ENCODE measurements at regions not wholly inside any gene's neighbourhood (a gene's known extent, or its start where the extent isn't known, plus 50 kb on each side); places are given as distances from the start of the nearest gene placed in this dataset.

- no peak for TF ChIP-seq CTCF (conservative IDR thresholded peaks at IDR 0.05)
- H3K4me1 Mint-ChIP-seq: peaks cover 6% of the 10 kb centered on the region
- peaks cover 5% of the 10 kb centered on the region for H3K9me3 Mint-ChIP-seq
- Histone ChIP-seq H3K9me3 (ENCODE audit: control insufficient read depth, low read length) (peaks cover 6% of the 10 kb centered on the region), H3K4me1 (ENCODE audit: control insufficient read depth, insufficient read depth, low read length) (no peaks in the 10 kb centered on the region), H3K9ac (ENCODE audit: extremely low read depth, low read length, poor library complexity, severe bottlenecking) (no peak overlapping the region), H3K27ac (ENCODE audit: low read depth, low read length) (no peak overlapping the region), H3K4me3 (ENCODE audit: low read length) (no peak overlapping the region), H3K27me3 (ENCODE audit: control insufficient read depth, insufficient read depth, low read length, poor library complexity, severe bottlenecking) (no peaks in the 10 kb centered on the region), H3K36me3 (ENCODE audit: control insufficient read depth, insufficient read depth, low read length) (no peaks in the 10 kb centered on the region)
- H3K4me3 Mint-ChIP-seq: no peak overlapping the region
- WGBS, 2 experiments (ENCODE audit: insufficient coverage in 1 of 2, insufficient read length in 1 of 2): no CpG with 5 or more reads among the region's 1 CpG
- H3K27ac Mint-ChIP-seq: no peak overlapping the region
- no peaks in the 10 kb centered on the region for H3K36me3 Mint-ChIP-seq (ENCODE audit: low read depth)
- DNase-seq: no peak
- no peaks in the 10 kb centered on the region for H3K27me3 Mint-ChIP-seq (ENCODE audit: insufficient read depth)
Observed at GRCh38 chr3:36013425-36013824, 366.9 kb upstream of the STAC start.

- H3K9ac ChIP-seq (ENCODE audit: extremely low read depth, low read length, poor library complexity, severe bottlenecking): no peak overlapping the region
- H3K4me1 ChIP-seq (ENCODE audit: control insufficient read depth, insufficient read depth, low read length): no peaks in the 10 kb centered on the region
- H3K27ac Mint-ChIP-seq: no peak overlapping the region
- H3K27me3 ChIP-seq (ENCODE audit: control insufficient read depth, insufficient read depth, low read length, poor library complexity, severe bottlenecking): no peaks in the 10 kb centered on the region
- H3K4me3 Mint-ChIP-seq: no peak overlapping the region
- no peaks in the 10 kb centered on the region for H3K9me3 Mint-ChIP-seq
- no peaks in the 10 kb centered on the region for H3K36me3 Mint-ChIP-seq (ENCODE audit: low read depth)
- H3K4me1 Mint-ChIP-seq: no peaks in the 10 kb centered on the region
- no peaks in the 10 kb centered on the region for H3K9me3 ChIP-seq (ENCODE audit: control insufficient read depth, low read length)
- H3K4me3 ChIP-seq (ENCODE audit: low read length): no peak overlapping the region
- DNase-seq: no peak
- no peak for TF ChIP-seq CTCF (conservative IDR thresholded peaks at IDR 0.05)
- H3K27me3 Mint-ChIP-seq (ENCODE audit: insufficient read depth): peaks cover 1% of the 10 kb centered on the region
- WGBS, 2 experiments (ENCODE audit: insufficient coverage in 1 of 2, insufficient read length in 1 of 2): 92% methylated on average over 2 of the region's 3 CpGs; no CpG with 5 or more reads in 1 of the 2 experiments
- no peak overlapping the region for H3K27ac ChIP-seq (ENCODE audit: low read depth, low read length)
- H3K36me3 ChIP-seq (ENCODE audit: control insufficient read depth, insufficient read depth, low read length): no peaks in the 10 kb centered on the region
Observed at GRCh38 chr3:36025232-36025631, 355.1 kb upstream of the STAC start.

- no peak for TF ChIP-seq CTCF (conservative IDR thresholded peaks at IDR 0.05)
- Mint-ChIP-seq H3K27ac (no peak overlapping the region), H3K36me3 (ENCODE audit: low read depth) (no peaks in the 10 kb centered on the region), H3K9me3 (peaks cover 3% of the 10 kb centered on the region), H3K4me3 (no peak overlapping the region), H3K4me1 (no peaks in the 10 kb centered on the region), H3K27me3 (ENCODE audit: insufficient read depth) (no peaks in the 10 kb centered on the region)
- no peaks in the 10 kb centered on the region for H3K4me1 ChIP-seq (ENCODE audit: control insufficient read depth, insufficient read depth, low read length)
- H3K27me3 ChIP-seq (ENCODE audit: control insufficient read depth, insufficient read depth, low read length, poor library complexity, severe bottlenecking): no peaks in the 10 kb centered on the region
- 96 to 100% methylated on average over 2 to 6 of the region's 6 CpGs for WGBS, 2 experiments (ENCODE audit: insufficient coverage in 1 of 2, insufficient read length in 1 of 2)
- H3K27ac ChIP-seq (ENCODE audit: low read depth, low read length): no peak overlapping the region
- H3K9me3 ChIP-seq (ENCODE audit: control insufficient read depth, low read length): peaks cover 9% of the 10 kb centered on the region
- H3K4me3 ChIP-seq (ENCODE audit: low read length): no peak overlapping the region
- H3K9ac ChIP-seq (ENCODE audit: extremely low read depth, low read length, poor library complexity, severe bottlenecking): no peak overlapping the region
- H3K36me3 ChIP-seq (ENCODE audit: control insufficient read depth, insufficient read depth, low read length): no peaks in the 10 kb centered on the region
- DNase-seq: no peak
Observed at GRCh38 chr3:36032180-36033047, 347.9 kb upstream of the STAC start.
